C4-2B (cell line): ENCODE measurements at regions not wholly inside any gene's neighbourhood (a gene's known extent, or its start where the extent isn't known, plus 50 kb on each side); places are given as distances from the start of the nearest gene placed in this dataset.
A peak's percentile ranks its signal among the peaks of the same experiment; 100 is the strongest.

ENCODE experiments used
- ZFX ChIP-seq: fragments of 450-650 bp; IDR thresholded peaks from 2 replicates; pipeline ENCODE4 v1.6.1; 2017
- TF ChIP-seq, protein P1 (sequence below): fragments of 450-650 bp; conservative IDR thresholded peaks from 2 replicates; pipeline ENCODE4 v1.5.1; 2017; ENCODE audit warnings: mild to moderate bottlenecking

DNA sequence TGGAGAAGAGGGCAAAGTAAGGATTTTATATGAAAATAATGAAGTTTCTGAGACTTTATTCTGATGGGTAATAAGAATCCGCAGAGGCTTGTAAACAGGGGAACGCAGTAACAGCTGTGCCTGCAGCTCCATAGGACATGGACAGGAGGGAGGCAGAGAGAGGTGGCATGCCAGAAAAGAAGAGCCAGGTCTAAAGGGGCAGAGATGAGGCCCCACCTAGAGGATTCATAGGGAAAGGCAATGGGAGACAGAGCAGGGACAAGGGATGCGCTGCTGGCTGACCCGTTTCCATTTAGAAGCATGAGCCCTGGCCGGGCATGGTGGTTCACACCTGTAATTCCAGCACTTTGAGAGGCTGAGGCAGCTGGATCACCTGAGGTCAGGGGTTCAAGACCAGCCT is 340.3 kb upstream of the CDH5 start:
- TF ChIP-seq, protein P1, sequence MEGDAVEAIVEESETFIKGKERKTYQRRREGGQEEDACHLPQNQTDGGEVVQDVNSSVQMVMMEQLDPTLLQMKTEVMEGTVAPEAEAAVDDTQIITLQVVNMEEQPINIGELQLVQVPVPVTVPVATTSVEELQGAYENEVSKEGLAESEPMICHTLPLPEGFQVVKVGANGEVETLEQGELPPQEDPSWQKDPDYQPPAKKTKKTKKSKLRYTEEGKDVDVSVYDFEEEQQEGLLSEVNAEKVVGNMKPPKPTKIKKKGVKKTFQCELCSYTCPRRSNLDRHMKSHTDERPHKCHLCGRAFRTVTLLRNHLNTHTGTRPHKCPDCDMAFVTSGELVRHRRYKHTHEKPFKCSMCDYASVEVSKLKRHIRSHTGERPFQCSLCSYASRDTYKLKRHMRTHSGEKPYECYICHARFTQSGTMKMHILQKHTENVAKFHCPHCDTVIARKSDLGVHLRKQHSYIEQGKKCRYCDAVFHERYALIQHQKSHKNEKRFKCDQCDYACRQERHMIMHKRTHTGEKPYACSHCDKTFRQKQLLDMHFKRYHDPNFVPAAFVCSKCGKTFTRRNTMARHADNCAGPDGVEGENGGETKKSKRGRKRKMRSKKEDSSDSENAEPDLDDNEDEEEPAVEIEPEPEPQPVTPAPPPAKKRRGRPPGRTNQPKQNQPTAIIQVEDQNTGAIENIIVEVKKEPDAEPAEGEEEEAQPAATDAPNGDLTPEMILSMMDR: peak; percentile 58
- no peak for TF ChIP-seq ZFX
